Spleen (tissue), 11 donors: ENCODE measurements at regions not wholly inside any gene's neighbourhood (a gene's known extent, or its start where the extent isn't known, plus 50 kb on each side); places are given as distances from the start of the nearest gene placed in this dataset.
A peak's percentile ranks its signal among the peaks of the same experiment; 100 is the strongest.

ENCODE experiments used
- DNase-seq: peaks from one replicate; pipeline ENCODE4 v3.0.0-alpha.2; 2020
- H3K27ac ChIP-seq, 8 donors: fragments of 200-600 bp; sonication (generic) in 7 of 8; 1 replicate in 4 of 8; 2 replicates in 4 of 8; pipeline versions ENCODE4 v1.5.0 to v1.8.0; 2016 to 2021; ENCODE audit warnings: inconsistent platforms in 4 of 8, mild to moderate bottlenecking in 4 of 8, moderate library complexity in 1 of 8
- H3K27me3 ChIP-seq, 7 donors: fragments of 200-600 bp; sonication (generic) in 6 of 7; replicated peaks in 1 of 7; 1 replicate in 4 of 7; 2 replicates in 3 of 7; pipeline versions ENCODE4 v1.5.0 to v1.8.0; 2016 to 2021; ENCODE audit warnings: inconsistent platforms in 3 of 7, mild to moderate bottlenecking in 1 of 7
- H3K36me3 ChIP-seq, 6 donors: fragments of 200-600 bp; sonication (generic) in 5 of 6; 1 replicate in 4 of 6; 2 replicates in 2 of 6; pipeline versions ENCODE4 v1.5.0 to v1.8.0; 2016 to 2021; ENCODE audit warnings: inconsistent platforms in 2 of 6
- H3K4me1 ChIP-seq, 6 donors: fragments of 200-600 bp; sonication (generic) in 5 of 6; 1 replicate in 3 of 6; 2 replicates in 3 of 6; pipeline versions ENCODE4 v1.5.0 to v1.8.0; 2016 to 2021; ENCODE audit warnings: inconsistent platforms in 3 of 6
- H3K4me3 ChIP-seq, 8 donors: fragments of 200-600 bp; sonication (generic) in 7 of 8; 1 replicate in 4 of 8; 2 replicates in 4 of 8; pipeline versions ENCODE4 v1.5.0 to v1.8.0; 2016 to 2021; ENCODE audit warnings: inconsistent platforms in 4 of 8, mild to moderate bottlenecking in 4 of 8, moderate library complexity in 2 of 8
- H3K9me3 ChIP-seq, 8 donors: fragments of 200-600 bp; sonication (generic) in 7 of 8; 1 replicate in 4 of 8; 2 replicates in 4 of 8; pipeline versions ENCODE4 v1.5.0 to v1.8.0; 2016 to 2021; ENCODE audit warnings: inconsistent platforms in 4 of 8
- POLR2A ChIP-seq, 3 donors: fragments of 450-650 bp; IDR thresholded peaks; one replicate each; pipeline ENCODE4 v1.5.1; 2017; ENCODE audit warnings: antibody characterized with exemption in 3 of 3, mild to moderate bottlenecking in 1 of 3
- POLR2AphosphoS5 ChIP-seq, 3 donors: sonication (generic); formaldehyde crosslinking; IDR thresholded peaks; one replicate each; pipeline ENCODE4 v1.5.1; 2017; ENCODE audit warnings: antibody characterized with exemption in 3 of 3
- WGBS, 5 donors: extraction: QIAGEN DNeasy Blood & Tissue Kit in 3 of 5; methylation state at CpG; one replicate each; pipeline versions ENCODE4 v1.1.5 to v1.1.7; 2013 to 2018; 5-methylcytosine and 5-hydroxymethylcytosine counted together
- intact Hi-C: fragments of 100-400 bp; cut with DNase I; formaldehyde crosslinking; loops from one replicate; pipeline ENCODE4 v1.15.0; 2023; ENCODE audit warnings: low total_unique reads
- TF ChIP-seq, protein P1 (sequence below), 11 experiments: fragments of 200-600 bp in 7 of 11; fragments of 450-650 bp in 4 of 11; sonication (generic) in 4 of 11; IDR thresholded peaks in 8 of 11; conservative IDR thresholded peaks in 3 of 11; 1 replicate in 7 of 11; 2 replicates in 4 of 11; pipeline versions ENCODE4 v1.4.0 to v1.8.0; 2016 to 2021; ENCODE audit warnings: antibody characterized with exemption in 11 of 11, inconsistent platforms in 4 of 11, mild to moderate bottlenecking in 1 of 11
- donor health status: healthy with polysubstance abuse.
- donor health status: DM: no; HTN: no; CAD: no; lungs with moderate emphysema.
- donor health status: DM: no; HTN: no; CAD: no.
- donor health status: Bipolar disorder and iron deficiency.
- donor health status: healthy.
- donor health status: DM: no; HTN: no; CAD: no.
- donor health status: DM: yes; HTN: yes; CAD: no.

DNA sequence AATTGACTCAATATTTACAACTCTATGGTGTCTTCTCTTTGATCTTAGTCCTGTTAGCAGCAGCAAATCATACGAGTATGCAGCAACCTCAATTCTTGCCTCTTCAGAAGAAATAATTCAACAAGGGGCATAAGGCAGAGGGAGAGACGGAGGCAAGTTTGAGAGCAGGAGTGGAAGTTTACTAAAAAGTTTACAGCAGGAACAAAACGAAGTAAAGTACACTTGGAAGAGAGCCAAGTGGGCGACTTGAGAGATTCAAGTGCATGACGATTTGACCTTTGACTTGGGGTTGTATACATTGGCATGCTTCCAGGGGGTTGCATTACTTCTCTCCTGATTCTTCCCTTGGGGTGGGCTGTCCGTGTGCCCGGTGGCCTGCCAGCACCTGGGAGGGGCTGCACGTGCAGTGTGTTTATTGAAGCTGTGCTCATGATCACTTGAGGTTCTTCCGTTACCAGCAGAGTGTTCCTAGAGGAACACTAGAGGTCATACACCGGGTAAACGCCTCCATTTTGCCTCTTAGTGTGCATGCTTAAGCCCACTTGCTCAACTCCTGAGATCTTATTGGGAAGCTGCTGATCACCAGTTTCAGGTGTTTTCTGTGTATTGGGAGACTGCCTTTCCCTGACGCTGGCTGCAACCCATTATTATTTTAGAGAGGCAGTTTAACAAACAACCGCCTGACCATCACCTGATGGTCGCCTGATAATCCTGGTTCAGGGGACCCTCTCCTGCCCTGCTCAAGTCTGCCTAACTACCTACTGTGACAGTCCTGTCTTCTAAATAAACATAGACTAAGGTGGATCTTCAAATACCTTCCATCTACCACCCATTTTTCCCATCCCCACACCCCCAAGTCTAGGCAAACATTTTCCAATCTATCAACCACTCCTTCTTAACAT lies 172.4 kb upstream of the MYLIP start:
- TF ChIP-seq POLR2AphosphoS5 (IDR thresholded peaks at IDR 0.05), result peak in 1 of 3 donors; percentile 12
- TF ChIP-seq, protein P1, sequence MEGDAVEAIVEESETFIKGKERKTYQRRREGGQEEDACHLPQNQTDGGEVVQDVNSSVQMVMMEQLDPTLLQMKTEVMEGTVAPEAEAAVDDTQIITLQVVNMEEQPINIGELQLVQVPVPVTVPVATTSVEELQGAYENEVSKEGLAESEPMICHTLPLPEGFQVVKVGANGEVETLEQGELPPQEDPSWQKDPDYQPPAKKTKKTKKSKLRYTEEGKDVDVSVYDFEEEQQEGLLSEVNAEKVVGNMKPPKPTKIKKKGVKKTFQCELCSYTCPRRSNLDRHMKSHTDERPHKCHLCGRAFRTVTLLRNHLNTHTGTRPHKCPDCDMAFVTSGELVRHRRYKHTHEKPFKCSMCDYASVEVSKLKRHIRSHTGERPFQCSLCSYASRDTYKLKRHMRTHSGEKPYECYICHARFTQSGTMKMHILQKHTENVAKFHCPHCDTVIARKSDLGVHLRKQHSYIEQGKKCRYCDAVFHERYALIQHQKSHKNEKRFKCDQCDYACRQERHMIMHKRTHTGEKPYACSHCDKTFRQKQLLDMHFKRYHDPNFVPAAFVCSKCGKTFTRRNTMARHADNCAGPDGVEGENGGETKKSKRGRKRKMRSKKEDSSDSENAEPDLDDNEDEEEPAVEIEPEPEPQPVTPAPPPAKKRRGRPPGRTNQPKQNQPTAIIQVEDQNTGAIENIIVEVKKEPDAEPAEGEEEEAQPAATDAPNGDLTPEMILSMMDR (IDR thresholded peaks at IDR 0.05 in 8 of 11, conservative IDR thresholded peaks at IDR 0.05 in 3 of 11), result no peak
- H3K4me1 ChIP-seq, result peaks cover 0 to 31% (median 4%) of the 10 kb centered on the region in 6 donors
- no peak for DNase-seq
- WGBS, 5 donors, result 68 to 74% (median 73%) methylated on average over 14 of the region's 14 CpGs
- intact Hi-C loops, result no loop called here
- H3K36me3 ChIP-seq, result no peaks in the 10 kb centered on the region
- no peaks in the 10 kb centered on the region for H3K9me3 ChIP-seq
- H3K4me3 ChIP-seq, result no peak overlapping the region
- H3K27ac ChIP-seq, result no peak overlapping the region
- H3K27me3 ChIP-seq, result no peaks in the 10 kb centered on the region

DNA sequence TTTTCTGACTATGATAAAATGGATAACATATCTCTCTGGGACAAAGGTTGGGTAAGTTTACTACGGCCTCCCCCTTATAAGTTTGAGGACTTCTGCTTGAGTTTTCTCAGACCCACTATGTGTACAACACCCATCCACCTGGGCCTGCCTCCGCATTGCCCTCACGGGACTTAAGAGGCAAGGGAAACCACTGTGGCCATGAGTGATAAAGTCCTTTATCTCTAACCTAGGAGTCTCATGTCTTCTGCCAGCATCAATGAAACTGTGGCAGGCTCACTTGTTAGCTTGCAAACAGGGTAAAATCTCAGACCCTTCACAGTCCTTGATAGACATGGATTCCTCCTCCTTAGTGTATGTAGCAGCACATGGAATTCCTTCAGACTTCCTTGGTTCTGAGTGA lies 173.4 kb upstream of the MYLIP start:
- DNase-seq, result no peak
- intact Hi-C loops, result no loop called here
- H3K27ac ChIP-seq, result no peak overlapping the region

DNA sequence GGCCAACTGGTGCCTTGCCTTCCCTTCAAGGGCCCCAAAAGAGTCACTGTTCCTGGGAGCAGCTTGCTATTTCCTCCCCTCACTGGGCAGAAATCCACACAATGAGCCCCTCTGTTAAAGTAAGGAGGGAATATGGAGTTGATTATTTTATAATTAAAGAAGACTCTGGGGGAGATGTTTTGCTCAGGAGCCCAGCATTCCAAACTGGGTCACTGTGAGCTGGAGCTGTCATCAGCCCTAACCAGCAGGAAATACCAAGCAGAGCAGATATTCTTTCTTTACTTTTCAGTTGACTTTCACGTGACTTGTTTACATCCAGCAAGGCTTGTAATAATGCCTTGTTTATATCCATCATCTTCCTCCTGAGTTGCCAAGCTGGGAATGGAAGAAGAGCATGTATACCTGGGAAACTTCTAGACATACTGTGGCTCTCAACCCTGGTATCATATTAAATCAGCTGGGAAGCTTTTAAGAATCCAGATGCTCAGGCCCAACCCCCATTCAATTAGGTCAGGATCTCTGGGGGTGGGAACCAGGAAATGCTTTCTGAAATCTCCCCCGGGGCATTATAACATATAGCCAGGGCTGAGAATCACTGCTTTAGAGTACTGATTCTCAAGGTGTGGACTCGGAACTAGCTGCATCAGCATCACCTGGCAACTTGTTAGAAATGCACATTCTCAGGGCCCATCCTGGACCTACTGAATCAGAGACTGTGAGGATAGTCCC lies 175.6 kb upstream of the MYLIP start:
- H3K4me3 ChIP-seq, result no peak overlapping the region
- TF ChIP-seq POLR2A (IDR thresholded peaks at IDR 0.05), result no peak
- TF ChIP-seq, protein P1 (IDR thresholded peaks at IDR 0.05 in 8 of 11, conservative IDR thresholded peaks at IDR 0.05 in 3 of 11), result no peak
- TF ChIP-seq POLR2AphosphoS5 (IDR thresholded peaks at IDR 0.05), result no peak
- no peak for DNase-seq
- no peaks in the 10 kb centered on the region for H3K27me3 ChIP-seq
- WGBS, 5 donors, result 55 to 63% (median 59%) methylated on average over 3 of the region's 3 CpGs
- intact Hi-C loops, result no loop called here
- no peaks in the 10 kb centered on the region for H3K36me3 ChIP-seq
- no peaks in the 10 kb centered on the region for H3K9me3 ChIP-seq
- H3K27ac ChIP-seq, result peak overlapping the region in 5 of 8 donors; percentile 2 to 47 (median 40)
- H3K4me1 ChIP-seq, result peaks cover 0 to 23% (median 3%) of the 10 kb centered on the region in 6 donors

More for the DNA sequence above, 173.4 kb upstream of the MYLIP start:
- peaks cover 0 to 23% (median 3%) of the 10 kb centered on the region in 6 donors for H3K4me1 ChIP-seq
- H3K4me3 ChIP-seq, result no peak overlapping the region
- H3K9me3 ChIP-seq, result no peaks in the 10 kb centered on the region
- TF ChIP-seq POLR2AphosphoS5 (IDR thresholded peaks at IDR 0.05) (no peak), POLR2A (IDR thresholded peaks at IDR 0.05) (no peak)
- TF ChIP-seq, protein P1 (IDR thresholded peaks at IDR 0.05 in 8 of 11, conservative IDR thresholded peaks at IDR 0.05 in 3 of 11), result no peak
- no peaks in the 10 kb centered on the region for H3K36me3 ChIP-seq
- H3K27me3 ChIP-seq, result no peaks in the 10 kb centered on the region
- WGBS, 5 donors, result 76 to 95% (median 93%) methylated on average over 3 of the region's 3 CpGs
